ENCODE measurements at regions not wholly inside any gene's neighbourhood (a gene's known extent, or its start where the extent isn't known, plus 50 kb on each side); places are given as distances from the start of the nearest gene placed in this dataset.

GRCh38 chr2:156147594-156148330, 184.8 kb downstream of the NR4A2 start:
- H3K27ac ChIP-seq, result no peak overlapping the region
- no peak for TF ChIP-seq CTCF (IDR thresholded peaks at IDR 0.05)
- TF ChIP-seq ZFX (IDR thresholded peaks at IDR 0.05; ENCODE audit: borderline replicate concordance), result no peak

GRCh38 chr2:156145976-156146375, 186.5 kb downstream of the NR4A2 start:
- TF ChIP-seq ZFX (IDR thresholded peaks at IDR 0.05; ENCODE audit: borderline replicate concordance) (no peak), CTCF (IDR thresholded peaks at IDR 0.05) (no peak)
- H3K27ac ChIP-seq, result no peak overlapping the region

DNA sequence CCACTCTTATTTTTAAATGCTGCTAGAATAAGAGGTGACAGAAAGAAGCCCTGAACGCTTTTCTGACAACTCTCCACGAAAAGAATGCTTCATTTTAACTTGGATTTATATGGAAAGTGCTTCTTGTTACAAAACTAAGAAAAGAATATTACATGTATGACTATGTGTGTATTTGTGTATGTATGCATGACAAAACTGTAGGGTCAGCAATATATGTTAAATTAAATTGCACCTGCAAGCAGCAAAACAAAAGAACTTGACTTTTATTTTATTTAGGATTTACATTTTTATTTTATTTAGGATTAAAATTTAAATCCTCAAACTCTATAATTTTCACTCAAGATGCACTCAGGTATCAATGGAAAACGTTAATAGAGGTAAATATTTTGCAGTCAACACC, 187.1 kb downstream of the NR4A2 start:
- H3K27ac ChIP-seq, result no peak overlapping the region
- no peak for TF ChIP-seq ZFX (IDR thresholded peaks at IDR 0.05; ENCODE audit: borderline replicate concordance)
- no peak for TF ChIP-seq CTCF (IDR thresholded peaks at IDR 0.05)

- TF ChIP-seq ZFX (IDR thresholded peaks at IDR 0.05; ENCODE audit: borderline replicate concordance) (no peak), CTCF (IDR thresholded peaks at IDR 0.05) (no peak)
- H3K27ac ChIP-seq, result no peak overlapping the region
These were observed 196.0 kb downstream of the NR4A2 start for GRCh38 chr2:156136566-156136965.

GRCh38 chr2:156134887-156135286, 197.6 kb downstream of the NR4A2 start:
- no peak for TF ChIP-seq ZFX (IDR thresholded peaks at IDR 0.05; ENCODE audit: borderline replicate concordance)
- no peak for TF ChIP-seq CTCF (IDR thresholded peaks at IDR 0.05)
- H3K27ac ChIP-seq, result no peak overlapping the region

GRCh38 chr2:156132941-156133340, 199.6 kb downstream of the NR4A2 start:
- no peak for TF ChIP-seq ZFX (IDR thresholded peaks at IDR 0.05; ENCODE audit: borderline replicate concordance)
- TF ChIP-seq CTCF (IDR thresholded peaks at IDR 0.05), result no peak
- no peak overlapping the region for H3K27ac ChIP-seq

DNA sequence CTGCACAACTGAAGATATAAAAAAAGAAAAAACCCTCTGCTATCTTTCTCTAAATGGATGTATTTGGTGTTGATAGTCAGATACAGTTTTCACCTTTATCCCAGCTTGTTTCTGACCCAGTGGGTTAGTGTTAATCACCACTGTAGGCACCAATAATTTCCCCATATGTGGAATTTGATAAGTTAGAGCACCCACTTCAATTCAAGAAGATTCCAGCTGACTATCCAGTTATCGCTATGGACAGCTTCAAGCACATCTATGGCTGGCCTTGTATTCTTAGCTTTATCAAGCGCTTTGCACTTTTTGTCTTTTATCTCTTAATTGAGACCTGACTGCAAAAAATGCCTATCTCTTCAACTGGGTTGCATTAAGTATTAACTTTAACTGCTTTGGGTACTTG, 200.4 kb downstream of the NR4A2 start:
- H3K27ac ChIP-seq, result no peak overlapping the region
- TF ChIP-seq ZFX (IDR thresholded peaks at IDR 0.05; ENCODE audit: borderline replicate concordance) (no peak), CTCF (IDR thresholded peaks at IDR 0.05) (no peak)
